Kidney tubule cell (primary cell): ENCODE measurements at regions not wholly inside any gene's neighbourhood (a gene's known extent, or its start where the extent isn't known, plus 50 kb on each side); places are given as distances from the start of the nearest gene placed in this dataset.
"Not testable (repeated sequence)": the region's sequence is repeated elsewhere in the genome, so short reads cannot be mapped to it uniquely, and the experiment has no call there.

Experiments used
- DNase-seq: peaks from one replicate; pipeline ENCODE4 v3.0.0-alpha.2; 2018; ENCODE audit warnings: low spot score

- DNase-seq = not testable (repeated sequence)
Observed at GRCh38 chr10:28896791-28897409, 219.6 kb downstream of the BAMBI start.

- DNase-seq = no peak
Observed at GRCh38 chr10:28897617-28898464, 220.5 kb downstream of the BAMBI start.

- no peak for DNase-seq
Observed at GRCh38 chr10:28902215-28902614, 224.9 kb downstream of the BAMBI start.

- no peak for DNase-seq
Observed at GRCh38 chr10:28903063-28903462, 225.7 kb downstream of the BAMBI start.

- no peak for DNase-seq
Observed at GRCh38 chr10:28903736-28904135, 226.4 kb downstream of the BAMBI start.

- no peak for DNase-seq
Observed at GRCh38 chr10:28905371-28905770, 228.1 kb downstream of the BAMBI start.

GRCh38 chr10:28906011-28906411, 228.7 kb downstream of the BAMBI start:
- no peak for DNase-seq

- no peak for DNase-seq
Observed at GRCh38 chr10:28906415-28906814, 229.1 kb downstream of the BAMBI start.

- no peak for DNase-seq
Observed at GRCh38 chr10:28906934-28907333, 229.6 kb downstream of the BAMBI start.

GRCh38 chr10:28909875-28910274, 232.6 kb downstream of the BAMBI start:
- no peak for DNase-seq

GRCh38 chr10:28910956-28911355, 233.6 kb downstream of the BAMBI start:
- peak; percentile 53 for DNase-seq

GRCh38 chr10:28911511-28911910, 234.2 kb downstream of the BAMBI start:
- DNase-seq = not testable (repeated sequence)

- DNase-seq = no peak
Observed at GRCh38 chr10:28912017-28912783, 234.9 kb downstream of the BAMBI start.

- DNase-seq = peak; percentile 96
Observed at GRCh38 chr10:28913436-28914237, 236.3 kb downstream of the BAMBI start.

GRCh38 chr10:28914701-28915100, 237.4 kb downstream of the BAMBI start:
- DNase-seq = peak; percentile 83

- no peak for DNase-seq
Observed at GRCh38 chr10:28915989-28916588, 238.8 kb downstream of the BAMBI start.

- DNase-seq = no peak
Observed at GRCh38 chr10:28920091-28920490, 242.8 kb downstream of the BAMBI start.

GRCh38 chr10:28922127-28922526, 244.8 kb downstream of the BAMBI start:
- DNase-seq = peak; percentile 94

GRCh38 chr10:28922861-28923260, 245.5 kb downstream of the BAMBI start:
- no peak for DNase-seq

GRCh38 chr10:28924717-28925116, 247.4 kb downstream of the BAMBI start:
- no peak for DNase-seq

GRCh38 chr10:28925121-28925663, 247.9 kb downstream of the BAMBI start:
- DNase-seq = no peak
